ENCODE measurements at regions not wholly inside any gene's neighbourhood (a gene's known extent, or its start where the extent isn't known, plus 50 kb on each side); places are given as distances from the start of the nearest gene placed in this dataset.

DNA sequence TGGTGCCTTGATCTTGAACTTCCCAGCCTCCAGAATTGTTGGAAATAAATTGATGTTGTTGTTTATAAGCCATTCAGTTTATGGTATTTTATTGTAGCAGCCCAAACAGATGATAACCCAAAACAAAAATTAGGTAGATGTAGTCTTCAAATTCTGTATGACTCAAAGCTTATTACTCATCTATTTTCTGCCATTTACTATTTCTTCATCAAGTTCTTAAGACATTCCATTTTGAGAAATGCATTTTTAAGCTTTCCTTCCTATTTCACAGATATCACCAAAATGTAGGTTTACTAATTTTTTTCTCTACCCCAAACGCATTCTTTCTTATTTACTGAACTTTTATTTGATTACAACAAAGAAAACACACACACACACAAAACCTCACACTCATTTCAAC is 148.2 kb downstream of the RND3 start:
- DNase-seq (ENCODE audit: low read depth, low spot score) (no peak), ATAC-seq (no peak)
- Histone ChIP-seq H3K9me2 (ENCODE audit: insufficient read depth) (no peaks in the 10 kb centered on the region), H3K9me3 (ENCODE audit: control insufficient read depth in 1 of 2, insufficient read depth in 1 of 2, low read depth in 1 of 2, low read length in 2 of 2) (no peaks in the 10 kb centered on the region), H4K20me1 (ENCODE audit: insufficient read depth) (no peaks in the 10 kb centered on the region), H3K4me3 (replicated peaks in 1 of 2; ENCODE audit: low read depth in 1 of 2, low read length in 2 of 2) (no peak overlapping the region), H2AFZ (ENCODE audit: low read depth, low read length, poor library complexity, severe bottlenecking) (no peak overlapping the region), H3K36me3 (ENCODE audit: control insufficient read depth in 1 of 2, insufficient read depth in 2 of 2, low read length in 2 of 2) (no peaks in the 10 kb centered on the region), H3K4me2 (ENCODE audit: low read length) (no peak overlapping the region), H3K9ac (ENCODE audit: low read length) (no peak overlapping the region), H3K27me3 (ENCODE audit: insufficient read depth, low read length) (no peaks in the 10 kb centered on the region), H3K27ac (ENCODE audit: low read depth, low read length) (no peak overlapping the region), H3K79me2 (ENCODE audit: insufficient read depth, low read length) (no peaks in the 10 kb centered on the region), H3K4me1 (ENCODE audit: control insufficient read depth in 1 of 2, insufficient read depth in 2 of 2, low read length in 2 of 2) (no peaks in the 10 kb centered on the region)
- POLR2A ChIA-PET: no interaction called here
- CTCF ChIA-PET: no interaction called here
- no TSS peak for BruUV-seq (replicated peaks)
- intact Hi-C loops (cut with micrococcal nuclease): no loop called here
- TF ChIP-seq CBX3 (IDR thresholded peaks at IDR 0.05; ENCODE audit: low read depth) (no peak), RAD21 (IDR thresholded peaks at IDR 0.05; ENCODE audit: low read depth) (no peak), YY1 (IDR thresholded peaks at IDR 0.05; ENCODE audit: extremely low read depth, insufficient replicate concordance, low read depth, low read length) (no peak), ZNF274 (IDR thresholded peaks at IDR 0.05; ENCODE audit: low read depth, low read length) (no peak), CEBPB (IDR thresholded peaks at IDR 0.05; ENCODE audit: low read depth) (no peak)
- TF ChIP-seq, protein P1, sequence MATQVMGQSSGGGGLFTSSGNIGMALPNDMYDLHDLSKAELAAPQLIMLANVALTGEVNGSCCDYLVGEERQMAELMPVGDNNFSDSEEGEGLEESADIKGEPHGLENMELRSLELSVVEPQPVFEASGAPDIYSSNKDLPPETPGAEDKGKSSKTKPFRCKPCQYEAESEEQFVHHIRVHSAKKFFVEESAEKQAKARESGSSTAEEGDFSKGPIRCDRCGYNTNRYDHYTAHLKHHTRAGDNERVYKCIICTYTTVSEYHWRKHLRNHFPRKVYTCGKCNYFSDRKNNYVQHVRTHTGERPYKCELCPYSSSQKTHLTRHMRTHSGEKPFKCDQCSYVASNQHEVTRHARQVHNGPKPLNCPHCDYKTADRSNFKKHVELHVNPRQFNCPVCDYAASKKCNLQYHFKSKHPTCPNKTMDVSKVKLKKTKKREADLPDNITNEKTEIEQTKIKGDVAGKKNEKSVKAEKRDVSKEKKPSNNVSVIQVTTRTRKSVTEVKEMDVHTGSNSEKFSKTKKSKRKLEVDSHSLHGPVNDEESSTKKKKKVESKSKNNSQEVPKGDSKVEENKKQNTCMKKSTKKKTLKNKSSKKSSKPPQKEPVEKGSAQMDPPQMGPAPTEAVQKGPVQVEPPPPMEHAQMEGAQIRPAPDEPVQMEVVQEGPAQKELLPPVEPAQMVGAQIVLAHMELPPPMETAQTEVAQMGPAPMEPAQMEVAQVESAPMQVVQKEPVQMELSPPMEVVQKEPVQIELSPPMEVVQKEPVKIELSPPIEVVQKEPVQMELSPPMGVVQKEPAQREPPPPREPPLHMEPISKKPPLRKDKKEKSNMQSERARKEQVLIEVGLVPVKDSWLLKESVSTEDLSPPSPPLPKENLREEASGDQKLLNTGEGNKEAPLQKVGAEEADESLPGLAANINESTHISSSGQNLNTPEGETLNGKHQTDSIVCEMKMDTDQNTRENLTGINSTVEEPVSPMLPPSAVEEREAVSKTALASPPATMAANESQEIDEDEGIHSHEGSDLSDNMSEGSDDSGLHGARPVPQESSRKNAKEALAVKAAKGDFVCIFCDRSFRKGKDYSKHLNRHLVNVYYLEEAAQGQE (IDR thresholded peaks at IDR 0.05; ENCODE audit: low read depth): no peak
- RAD21 ChIA-PET (ENCODE audit: low non-redundant PET in 1 of 2, low total read pairs in 2 of 2, uncharacterized antibody in 2 of 2, unreplicated experiment in 2 of 2): no interaction called here

DNA sequence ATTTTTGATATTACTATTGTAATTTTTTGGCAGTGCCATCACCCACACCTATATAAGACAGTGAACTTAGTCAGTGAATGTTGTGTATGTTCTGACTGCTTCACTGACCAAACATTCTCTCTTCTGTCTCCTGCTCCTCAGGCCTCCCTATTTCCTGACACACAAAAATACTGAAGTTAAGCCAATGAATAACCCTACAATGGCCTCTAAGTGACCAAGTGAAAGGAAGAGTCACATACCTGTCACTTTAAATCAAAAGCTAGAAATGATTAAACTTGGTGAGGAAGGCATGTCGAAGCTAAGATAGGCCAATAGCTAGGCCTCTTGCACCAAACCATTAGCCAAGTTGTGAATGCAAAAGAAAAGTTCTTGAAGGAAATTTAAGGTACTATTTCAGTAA is 151.9 kb downstream of the RND3 start:
- ATAC-seq: no peak
- H4K20me1 ChIP-seq (ENCODE audit: insufficient read depth): no peaks in the 10 kb centered on the region
- no peak for DNase-seq (ENCODE audit: low read depth, low spot score)
- RAD21 ChIA-PET (ENCODE audit: low non-redundant PET in 1 of 2, low total read pairs in 2 of 2, uncharacterized antibody in 2 of 2, unreplicated experiment in 2 of 2): no interaction called here
- intact Hi-C loops (cut with micrococcal nuclease): no loop called here
- POLR2A ChIA-PET: no interaction called here
- H3K79me2 ChIP-seq (ENCODE audit: insufficient read depth, low read length): no peaks in the 10 kb centered on the region
- H3K9me3 ChIP-seq (ENCODE audit: control insufficient read depth in 1 of 2, insufficient read depth in 1 of 2, low read depth in 1 of 2, low read length in 2 of 2): no peaks in the 10 kb centered on the region
- H2AFZ ChIP-seq (ENCODE audit: low read depth, low read length, poor library complexity, severe bottlenecking): no peak overlapping the region
- no peaks in the 10 kb centered on the region for H3K36me3 ChIP-seq (ENCODE audit: control insufficient read depth in 1 of 2, insufficient read depth in 2 of 2, low read length in 2 of 2)
- BruUV-seq (replicated peaks): no TSS peak
- no peak overlapping the region for H3K4me2 ChIP-seq (ENCODE audit: low read length)
- no peaks in the 10 kb centered on the region for H3K4me1 ChIP-seq (ENCODE audit: control insufficient read depth in 1 of 2, insufficient read depth in 2 of 2, low read length in 2 of 2)
- H3K9me2 ChIP-seq (ENCODE audit: insufficient read depth): no peaks in the 10 kb centered on the region
- H3K27ac ChIP-seq (ENCODE audit: low read depth, low read length): no peak overlapping the region
- H3K27me3 ChIP-seq (ENCODE audit: insufficient read depth, low read length): no peaks in the 10 kb centered on the region
- H3K9ac ChIP-seq (ENCODE audit: low read length): no peak overlapping the region
- TF ChIP-seq EZH2phosphoT487 (IDR thresholded peaks at IDR 0.05; ENCODE audit: borderline replicate concordance) (no peak), CEBPB (IDR thresholded peaks at IDR 0.05; ENCODE audit: low read depth) (no peak)
- TF ChIP-seq, protein P2, sequence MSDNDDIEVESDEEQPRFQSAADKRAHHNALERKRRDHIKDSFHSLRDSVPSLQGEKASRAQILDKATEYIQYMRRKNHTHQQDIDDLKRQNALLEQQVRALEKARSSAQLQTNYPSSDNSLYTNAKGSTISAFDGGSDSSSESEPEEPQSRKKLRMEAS (IDR thresholded peaks at IDR 0.05): no peak
- CTCF ChIA-PET: no interaction called here
- no peak overlapping the region for H3K4me3 ChIP-seq (replicated peaks in 1 of 2; ENCODE audit: low read depth in 1 of 2, low read length in 2 of 2)
